Mammary epithelial cell (primary cell): ENCODE measurements at regions not wholly inside any gene's neighbourhood (a gene's known extent, or its start where the extent isn't known, plus 50 kb on each side); places are given as distances from the start of the nearest gene placed in this dataset.

Source experiments
- EZH2 ChIP-seq: IDR thresholded peaks from 2 replicates; pipeline ENCODE4 v1.6.1; 2012; ENCODE audit warnings: low read length, inconsistent platforms, borderline replicate concordance
- TF ChIP-seq, protein P1 (sequence below), 2 donors: IDR thresholded peaks in 1 of 2; conservative IDR thresholded peaks in 1 of 2; 2 replicates each; pipeline ENCODE4 v1.5.1; 2011 to 2012; ENCODE audit warnings: inconsistent platforms in 2 of 2, low read length in 2 of 2, mild to moderate bottlenecking in 2 of 2, control low read depth in 1 of 2, low read depth in 1 of 2; ENCODE audit not compliant: insufficient read depth in 1 of 2; ENCODE audit errors: extremely low read depth in 1 of 2

DNA sequence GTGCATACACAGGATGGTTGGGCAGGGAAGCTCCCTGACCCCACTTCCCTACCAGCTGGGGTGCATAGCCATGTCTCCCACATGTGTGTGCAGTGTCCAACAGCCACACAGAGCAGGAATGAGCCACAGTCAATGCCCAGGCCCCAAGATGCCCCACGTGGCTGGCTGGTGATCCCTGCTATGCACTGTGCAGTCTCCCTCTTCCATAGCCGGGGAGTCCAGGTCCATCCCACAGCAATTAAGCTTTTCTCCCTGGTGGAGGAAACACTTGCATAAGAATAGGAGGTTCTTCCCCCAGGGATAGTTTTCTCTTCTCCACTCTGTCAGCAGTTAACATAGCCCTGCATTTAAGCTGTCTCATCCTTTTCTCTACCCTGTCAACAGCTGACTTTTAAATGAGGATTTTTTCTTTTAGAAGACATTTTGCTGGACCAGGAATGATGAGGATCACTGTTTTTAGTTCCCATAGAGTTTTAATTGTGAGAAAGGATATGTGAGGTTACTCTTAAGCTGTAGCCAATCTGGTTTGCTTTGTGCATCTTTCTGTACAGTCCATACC is 396.5 kb upstream of the VWC2 start:
- no peak for TF ChIP-seq EZH2
- TF ChIP-seq, protein P1, sequence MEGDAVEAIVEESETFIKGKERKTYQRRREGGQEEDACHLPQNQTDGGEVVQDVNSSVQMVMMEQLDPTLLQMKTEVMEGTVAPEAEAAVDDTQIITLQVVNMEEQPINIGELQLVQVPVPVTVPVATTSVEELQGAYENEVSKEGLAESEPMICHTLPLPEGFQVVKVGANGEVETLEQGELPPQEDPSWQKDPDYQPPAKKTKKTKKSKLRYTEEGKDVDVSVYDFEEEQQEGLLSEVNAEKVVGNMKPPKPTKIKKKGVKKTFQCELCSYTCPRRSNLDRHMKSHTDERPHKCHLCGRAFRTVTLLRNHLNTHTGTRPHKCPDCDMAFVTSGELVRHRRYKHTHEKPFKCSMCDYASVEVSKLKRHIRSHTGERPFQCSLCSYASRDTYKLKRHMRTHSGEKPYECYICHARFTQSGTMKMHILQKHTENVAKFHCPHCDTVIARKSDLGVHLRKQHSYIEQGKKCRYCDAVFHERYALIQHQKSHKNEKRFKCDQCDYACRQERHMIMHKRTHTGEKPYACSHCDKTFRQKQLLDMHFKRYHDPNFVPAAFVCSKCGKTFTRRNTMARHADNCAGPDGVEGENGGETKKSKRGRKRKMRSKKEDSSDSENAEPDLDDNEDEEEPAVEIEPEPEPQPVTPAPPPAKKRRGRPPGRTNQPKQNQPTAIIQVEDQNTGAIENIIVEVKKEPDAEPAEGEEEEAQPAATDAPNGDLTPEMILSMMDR (conservative IDR thresholded peaks at IDR 0.05 in 1 of 2, IDR thresholded peaks at IDR 0.05 in 1 of 2; ENCODE audit: extremely low read depth in 1 of 2, insufficient read depth in 1 of 2, low read depth in 1 of 2, low read length in 2 of 2) = no peak
